Hepatic stellate cell (primary cell): ENCODE measurements at regions not wholly inside any gene's neighbourhood (a gene's known extent, or its start where the extent isn't known, plus 50 kb on each side); places are given as distances from the start of the nearest gene placed in this dataset.

Source experiments
- DNase-seq: peaks from one replicate; pipeline ENCODE4 v3.0.0; 2011; ENCODE audit warnings: low spot score

DNA sequence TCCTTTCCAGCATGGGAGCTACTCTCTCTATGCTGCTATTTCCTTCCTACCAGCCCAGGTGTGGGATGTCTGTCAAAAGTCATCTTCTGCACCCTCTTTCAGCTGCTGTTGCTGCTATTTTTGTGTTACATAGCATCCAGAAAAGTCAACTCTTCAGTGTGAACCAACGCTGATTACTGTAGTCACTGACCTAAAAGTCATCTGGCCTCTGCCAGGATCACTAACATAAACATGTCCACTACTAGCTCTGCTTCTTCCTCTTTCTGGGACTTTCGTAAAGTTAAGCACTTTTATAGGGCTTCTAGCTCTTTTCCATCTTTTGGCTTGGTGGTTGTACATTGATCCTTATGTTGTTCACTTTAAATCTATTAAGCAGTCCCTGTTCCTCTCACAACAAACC is 90.2 kb upstream of the CARD18 start:
- no peak for DNase-seq

DNA sequence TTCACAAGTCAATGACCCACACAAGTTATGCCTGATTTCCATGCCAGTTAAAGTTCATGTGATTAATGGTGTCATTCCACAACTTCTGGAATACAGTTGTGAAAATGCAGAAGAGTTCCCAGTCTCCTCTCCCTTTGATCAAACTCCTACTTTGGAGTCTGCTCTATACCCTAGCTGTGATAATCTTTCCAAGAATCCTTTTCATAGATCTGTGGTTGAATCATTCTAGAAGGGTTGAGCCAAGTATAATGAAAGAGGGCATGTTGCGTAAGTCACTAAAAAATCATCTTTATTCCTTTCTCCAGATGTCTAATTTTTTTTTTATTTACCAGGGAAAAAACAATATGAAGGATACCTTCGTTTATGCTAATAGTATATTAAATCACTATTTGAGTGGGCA is 89.7 kb upstream of the CARD18 start:
- DNase-seq, result no peak

DNA sequence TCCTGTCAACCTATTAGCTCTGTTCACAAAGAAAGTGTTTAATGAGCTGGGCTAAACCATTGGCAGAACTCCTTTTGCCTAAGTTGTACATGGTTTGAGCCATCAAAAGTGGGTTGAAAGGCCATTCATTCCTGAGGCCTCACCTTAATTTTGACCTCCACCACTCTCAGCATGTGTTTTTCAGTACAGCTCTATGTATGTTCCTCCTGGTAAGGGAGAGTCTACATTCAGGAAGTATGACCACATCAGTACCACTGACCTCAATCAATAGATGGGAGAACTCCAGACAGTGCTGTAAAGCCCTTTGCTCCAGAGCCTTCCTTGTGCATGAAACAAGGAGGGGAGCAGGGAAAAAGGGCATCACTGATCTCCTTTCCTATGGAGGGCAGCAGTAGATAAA is 87.8 kb upstream of the CARD18 start:
- no peak for DNase-seq

- no peak for DNase-seq
Measured at GRCh38 chr11:105226766-105227165, 87.2 kb upstream of the CARD18 start.

DNA sequence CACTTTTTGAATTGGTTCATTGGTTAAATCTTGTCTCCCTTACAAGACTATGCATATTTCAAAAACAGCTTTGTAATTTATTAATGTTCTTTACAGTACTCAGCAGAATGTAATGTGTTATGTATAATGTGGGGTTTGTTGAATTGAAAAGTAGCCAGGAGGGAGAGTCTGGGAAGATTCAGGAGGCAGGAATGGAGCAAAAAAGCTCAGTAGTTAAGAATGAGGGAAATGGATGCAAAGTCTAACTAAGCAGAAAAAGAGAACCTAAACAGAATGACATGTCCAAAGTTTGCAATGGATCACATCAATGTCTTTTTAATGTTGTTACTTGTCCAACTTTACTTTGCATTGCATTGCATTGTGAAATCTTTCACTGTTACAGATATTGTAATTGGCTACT is 86.5 kb upstream of the CARD18 start:
- DNase-seq, result no peak

DNA sequence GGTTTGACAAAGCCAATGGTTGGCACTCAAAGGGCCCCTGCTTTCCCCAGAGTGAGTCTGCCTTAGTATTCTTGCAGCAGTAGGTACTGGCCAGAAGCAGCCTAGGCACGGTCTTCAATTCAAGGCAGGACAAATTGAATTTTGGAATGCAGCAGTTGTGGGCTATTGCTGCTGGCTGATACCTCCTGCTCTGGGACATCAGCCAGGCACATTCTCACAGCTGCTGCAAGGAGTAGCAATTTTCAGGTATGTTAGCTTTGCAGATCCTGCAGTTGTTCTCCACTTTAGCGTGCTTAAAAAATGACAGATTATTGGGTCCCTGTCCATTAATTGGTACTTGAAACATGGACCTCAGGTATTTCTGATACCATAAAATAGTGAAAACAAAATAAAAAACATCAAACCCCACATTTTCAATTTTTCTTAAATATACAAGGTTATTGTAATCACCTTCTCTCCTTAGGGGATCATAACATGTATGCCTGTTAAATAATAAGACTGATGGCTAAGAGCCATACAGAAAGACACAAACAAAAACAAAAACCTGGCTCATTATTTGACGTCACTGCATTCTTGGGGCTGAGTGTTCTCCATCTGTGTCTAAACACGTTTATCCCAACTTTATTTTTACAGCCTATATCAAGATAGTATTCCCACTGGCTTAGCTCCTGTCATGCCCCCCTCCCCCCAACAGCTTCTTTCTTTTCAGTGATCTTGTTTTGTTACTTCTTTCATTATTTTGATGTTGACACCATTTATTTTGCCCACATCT is 85.1 kb upstream of the CARD18 start:
- no peak for DNase-seq

DNA sequence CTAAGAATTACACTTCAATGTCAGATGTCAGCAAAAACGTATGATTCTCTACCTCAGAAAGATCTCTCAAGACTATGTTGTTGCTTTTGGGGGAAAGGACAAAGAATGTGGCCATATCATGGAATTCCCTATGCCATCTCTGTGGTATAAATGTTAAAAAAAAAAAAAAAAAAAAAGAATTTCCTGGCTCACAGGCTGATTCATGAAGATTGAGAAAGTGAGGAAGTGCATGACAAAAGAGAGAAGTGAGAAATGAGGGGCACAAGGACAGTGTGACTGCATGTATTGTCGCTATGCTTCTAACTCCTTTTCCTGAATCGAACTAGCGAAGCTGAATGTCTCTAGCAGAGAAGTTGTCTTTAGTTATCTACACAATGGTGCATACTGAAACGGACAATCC is 80.6 kb upstream of the CARD18 start:
- no peak for DNase-seq

DNA sequence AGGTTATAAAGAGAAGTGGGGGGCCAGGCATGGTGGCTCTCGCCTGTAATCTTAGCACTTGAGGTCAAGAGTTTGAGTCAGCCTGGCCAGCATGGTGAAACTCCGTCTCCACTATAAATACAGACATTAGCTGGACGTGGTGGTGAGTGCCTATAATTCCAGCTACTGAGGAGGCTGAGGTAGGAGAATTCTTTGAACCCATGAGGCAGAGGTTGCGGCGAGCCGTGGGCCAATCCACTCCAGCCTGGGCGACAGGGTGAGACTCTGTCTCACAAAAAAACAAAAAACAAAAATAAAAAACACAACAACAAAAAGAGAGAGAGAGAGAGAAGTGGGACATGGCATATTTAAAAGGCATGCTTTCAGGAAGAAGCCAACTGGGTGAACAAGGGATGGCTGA is 80.1 kb upstream of the CARD18 start:
- no peak for DNase-seq

GRCh38 chr11:105219269-105219668 is 79.7 kb upstream of the CARD18 start:
- no peak for DNase-seq

DNA sequence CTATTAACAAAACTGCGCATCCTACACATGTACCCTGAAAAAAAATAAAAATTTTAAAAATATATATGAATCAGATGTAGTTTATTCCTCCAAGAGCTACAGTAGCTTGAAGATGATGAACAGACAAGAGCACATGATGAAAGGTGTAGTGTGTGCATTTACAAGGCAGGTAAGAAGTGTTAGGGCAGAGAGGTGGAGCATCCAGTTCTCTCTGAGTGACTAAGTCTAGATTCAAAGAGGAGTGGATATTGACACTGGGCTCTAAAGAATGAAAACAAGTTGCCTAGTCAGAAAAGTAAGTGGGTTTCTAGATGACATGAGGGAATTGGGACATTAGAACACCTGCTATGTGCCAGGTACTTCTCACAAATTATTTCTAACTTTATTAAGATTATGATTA is 76.0 kb upstream of the CARD18 start:
- DNase-seq, result no peak

GRCh38 chr11:105211806-105212554 is 72.4 kb upstream of the CARD18 start:
- DNase-seq, result peak; percentile 7

DNA sequence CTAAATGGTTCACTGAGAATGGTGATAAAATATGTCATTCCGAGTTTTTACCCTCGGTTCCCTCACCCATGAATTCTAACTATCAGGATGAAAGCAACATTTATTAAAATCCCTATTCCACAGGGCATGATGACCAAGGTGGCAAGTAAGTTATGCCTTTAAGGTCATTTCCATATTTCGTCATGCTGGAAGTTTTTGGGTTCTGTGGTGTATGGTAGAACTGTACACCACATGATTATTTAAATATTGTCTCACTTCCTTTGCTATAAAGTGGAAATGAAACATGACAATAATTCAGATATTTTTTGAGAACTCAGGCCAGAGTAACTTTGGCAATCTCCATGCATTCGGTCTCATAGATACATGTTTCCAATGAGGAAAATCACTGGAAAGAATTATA is 68.5 kb upstream of the CARD18 start:
- no peak for DNase-seq

DNA sequence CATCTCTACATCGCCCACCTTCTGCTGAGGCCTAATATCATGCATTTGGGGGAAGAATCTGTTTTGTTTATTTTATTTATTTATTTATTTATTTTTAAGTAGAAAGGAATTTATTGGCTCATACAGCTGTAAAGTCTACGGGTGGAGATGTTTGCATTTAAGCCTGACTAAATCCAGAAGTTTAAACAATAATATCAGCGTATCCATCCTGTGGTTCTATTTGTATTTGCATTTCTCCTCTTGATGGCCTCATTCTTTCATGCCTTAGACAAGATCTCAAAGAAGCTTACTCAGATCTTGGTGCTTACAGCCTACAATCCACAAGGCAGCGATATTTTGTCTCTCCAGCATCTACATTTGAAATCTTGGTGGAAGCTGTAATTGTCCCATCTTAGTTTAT is 67.1 kb upstream of the CARD18 start:
- DNase-seq, result no peak

GRCh38 chr11:105204636-105205035 is 65.1 kb upstream of the CARD18 start:
- no peak for DNase-seq

DNA sequence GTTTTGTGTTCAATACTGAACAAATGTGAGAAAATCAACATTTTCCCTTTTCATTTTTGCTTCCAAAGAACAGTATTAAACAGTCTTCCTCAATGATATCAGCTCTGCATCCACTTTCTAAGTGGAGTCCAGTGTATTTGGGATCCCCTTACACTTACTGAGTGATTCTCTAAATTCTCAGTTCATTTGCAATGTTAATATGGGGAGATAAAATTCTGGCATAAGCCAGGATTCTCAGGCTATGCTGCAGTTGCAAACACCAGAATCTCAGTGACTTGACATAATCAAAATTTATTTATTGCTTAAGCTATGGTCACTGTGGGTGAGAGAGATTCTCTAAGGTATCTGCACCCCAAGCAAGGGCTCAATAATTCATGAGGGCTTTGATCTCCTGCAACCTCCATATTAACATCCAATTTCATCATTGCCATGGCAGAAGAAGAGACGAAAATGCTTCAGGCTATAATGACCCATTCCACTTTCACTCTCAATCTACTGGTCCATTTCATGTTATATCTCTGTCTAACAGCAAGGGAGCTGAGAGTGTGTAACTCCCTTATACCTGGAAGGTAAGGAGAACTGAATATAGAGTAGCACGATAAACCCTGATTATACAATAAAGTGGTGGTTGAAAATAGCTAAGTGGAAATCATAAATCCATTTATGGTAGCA is 64.1 kb upstream of the CARD18 start:
- DNase-seq, result no peak

- no peak for DNase-seq
Measured at GRCh38 chr11:105202844-105203548, 63.4 kb upstream of the CARD18 start.

DNA sequence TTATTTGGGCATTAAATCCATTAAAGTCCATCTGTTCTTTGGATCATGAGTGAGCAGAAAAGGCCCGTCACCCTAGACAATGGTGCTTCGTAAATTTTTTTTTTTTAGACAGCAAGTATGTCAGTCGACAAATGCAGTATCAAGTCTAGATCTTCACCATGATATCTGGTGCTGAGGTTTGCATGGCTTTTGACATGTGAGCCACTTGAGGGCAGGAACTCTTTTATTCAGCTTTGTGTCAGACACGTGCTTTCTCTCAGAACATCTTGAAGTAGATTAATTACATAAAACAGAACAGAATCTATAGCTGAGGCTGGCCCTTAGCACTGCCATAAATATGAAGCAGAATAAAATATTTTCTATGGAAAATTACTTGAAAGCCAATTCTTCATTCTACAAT is 62.9 kb upstream of the CARD18 start:
- DNase-seq, result no peak

GRCh38 chr11:105201166-105201565 is 61.6 kb upstream of the CARD18 start:
- no peak for DNase-seq

DNA sequence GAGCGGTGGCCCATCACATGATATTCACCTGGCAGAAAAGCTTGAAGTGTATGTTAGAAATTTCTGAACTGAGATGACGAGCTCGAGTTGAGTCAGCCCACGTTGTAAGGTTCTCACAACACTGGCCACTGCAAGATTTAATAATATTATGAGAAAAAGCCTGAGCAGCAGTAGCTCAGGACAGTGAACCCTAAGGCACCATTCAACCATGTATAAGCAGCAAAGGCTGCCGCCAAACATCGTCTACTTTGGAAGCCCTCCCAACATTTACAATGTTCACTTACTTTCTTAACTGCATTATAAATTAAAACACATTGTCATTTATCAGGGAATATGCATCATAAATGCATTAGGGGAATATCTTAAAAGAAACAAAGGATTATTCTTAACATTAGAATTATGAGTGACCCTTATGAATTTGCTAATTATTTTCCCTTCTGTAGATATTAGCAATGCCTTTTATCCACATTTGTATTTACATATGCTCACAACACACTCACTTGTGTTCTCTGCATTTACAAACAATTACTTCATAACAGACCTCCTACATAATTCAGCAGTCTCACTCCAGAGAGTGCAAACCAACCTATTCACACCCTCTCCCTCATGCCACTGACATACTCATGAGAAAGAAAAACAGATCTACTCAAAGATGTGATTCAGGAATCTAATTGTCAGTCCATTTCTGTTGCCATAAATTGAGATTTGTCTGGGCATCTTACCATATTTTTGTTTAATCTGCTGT is 57.7 kb upstream of the CARD18 start:
- no peak for DNase-seq

GRCh38 chr11:105193260-105193659 is 53.7 kb upstream of the CARD18 start:
- no peak for DNase-seq

GRCh38 chr11:105192115-105192514 is 52.5 kb upstream of the CARD18 start:
- no peak for DNase-seq

DNA sequence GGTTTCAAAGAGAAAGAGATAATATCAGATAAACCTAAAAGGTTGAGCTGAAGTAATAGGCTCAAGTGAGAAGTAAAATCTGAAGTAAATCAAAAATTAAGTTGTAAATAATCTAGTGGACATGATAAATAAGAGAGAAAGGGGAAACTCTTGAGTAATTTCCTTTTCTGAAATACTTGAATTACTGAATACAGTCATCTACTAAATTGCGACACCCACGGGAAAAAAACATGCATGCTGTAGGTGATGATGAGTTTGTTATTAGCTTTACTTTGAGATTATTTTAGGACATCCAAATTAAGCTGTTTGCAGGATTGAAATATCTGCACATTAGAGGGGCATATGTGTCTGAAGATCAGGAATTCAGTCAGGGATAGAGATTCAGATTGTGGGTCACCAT is 50.0 kb upstream of the CARD18 start:
- DNase-seq, result no peak
